ENCODE measurements at regions not wholly inside any gene's neighbourhood (a gene's known extent, or its start where the extent isn't known, plus 50 kb on each side); places are given as distances from the start of the nearest gene placed in this dataset.

- TF ChIP-seq ARNT (IDR thresholded peaks at IDR 0.05) (no peak), ZNF384 (IDR thresholded peaks at IDR 0.05) (no peak), SP1 (IDR thresholded peaks at IDR 0.05) (no peak)
Measured at GRCh38 chr10:113283189-113283588, 269.7 kb upstream of the HABP2 start.

Measured in HEK293T (cell line).